Mammary epithelial cell (primary cell): ENCODE measurements at regions not wholly inside any gene's neighbourhood (a gene's known extent, or its start where the extent isn't known, plus 50 kb on each side); places are given as distances from the start of the nearest gene placed in this dataset.

Experiments
- CTCF ChIP-seq, 2 donors: IDR thresholded peaks in 1 of 2; conservative IDR thresholded peaks in 1 of 2; 2 replicates each; pipeline ENCODE4 v1.5.1; 2011 to 2012; ENCODE audit warnings: inconsistent platforms in 2 of 2, low read length in 2 of 2, mild to moderate bottlenecking in 2 of 2, control low read depth in 1 of 2, low read depth in 1 of 2; ENCODE audit not compliant: insufficient read depth in 1 of 2; ENCODE audit errors: extremely low read depth in 1 of 2
- EZH2 ChIP-seq: IDR thresholded peaks from 2 replicates; pipeline ENCODE4 v1.6.1; 2012; ENCODE audit warnings: low read length, inconsistent platforms, borderline replicate concordance

GRCh38 chr12:24232531-24232930, 283.1 kb upstream of the SOX5 start:
- TF ChIP-seq CTCF (conservative IDR thresholded peaks at IDR 0.05 in 1 of 2, IDR thresholded peaks at IDR 0.05 in 1 of 2; ENCODE audit: extremely low read depth in 1 of 2, insufficient read depth in 1 of 2, low read depth in 1 of 2, low read length in 2 of 2): no peak
- no peak for TF ChIP-seq EZH2
